Mesendoderm (in vitro differentiated cells): ENCODE measurements at regions not wholly inside any gene's neighbourhood (a gene's known extent, or its start where the extent isn't known, plus 50 kb on each side); places are given as distances from the start of the nearest gene placed in this dataset.

ENCODE experiments used
- DNase-seq: peaks from one replicate; pipeline ENCODE4 v3.0.0; 2013
- H2AK5ac ChIP-seq: 2 replicates; pipeline ENCODE4 v1.6.1; 2013; ENCODE audit warnings: low read length, inconsistent platforms
- H2BK120ac ChIP-seq: 2 replicates; pipeline ENCODE4 v1.6.1; 2013; ENCODE audit warnings: low read depth, mild to moderate bottlenecking, low read length, moderate library complexity, mixed read lengths
- H2BK15ac ChIP-seq: replicated peaks from 2 replicates; pipeline ENCODE4 v1.6.1; 2013; ENCODE audit warnings: low read depth, mild to moderate bottlenecking, moderate library complexity
- H2BK5ac ChIP-seq: 2 replicates; pipeline ENCODE4 v1.6.1; 2013; ENCODE audit warnings: low read length, inconsistent platforms
- H3K18ac ChIP-seq: 2 replicates; pipeline ENCODE4 v1.6.1; 2013; ENCODE audit warnings: mild to moderate bottlenecking, low read length, mixed read lengths
- H3K23ac ChIP-seq: one replicate; pipeline ENCODE4 v1.6.1; 2013; ENCODE audit warnings: low read length
- H3K27ac ChIP-seq: 2 replicates; pipeline ENCODE4 v1.5.1; 2013; ENCODE audit warnings: low read depth, mild to moderate bottlenecking, inconsistent platforms, low read length, moderate library complexity
- H3K27me3 ChIP-seq: 2 replicates; pipeline ENCODE4 v1.6.1; 2013; ENCODE audit warnings: low read length, control low read depth, mild to moderate bottlenecking, inconsistent platforms; ENCODE audit not compliant: insufficient read depth, poor library complexity
- H3K36me3 ChIP-seq: 2 replicates; pipeline ENCODE4 v1.6.1; 2013; ENCODE audit warnings: low read length, inconsistent platforms; ENCODE audit not compliant: control insufficient read depth, insufficient read depth
- H3K4ac ChIP-seq: one replicate; pipeline ENCODE4 v1.6.1; 2013; ENCODE audit warnings: low read depth, mild to moderate bottlenecking, low read length, moderate library complexity
- H3K4me1 ChIP-seq: 2 replicates; pipeline ENCODE4 v1.6.1; 2013; ENCODE audit warnings: low read depth, low read length, inconsistent platforms; ENCODE audit not compliant: control insufficient read depth
- H3K4me2 ChIP-seq: 2 replicates; pipeline ENCODE4 v1.6.1; 2013; ENCODE audit warnings: low read length
- H3K4me3 ChIP-seq: 2 replicates; pipeline ENCODE4 v1.5.1; 2013; ENCODE audit warnings: mild to moderate bottlenecking, low read length
- H3K56ac ChIP-seq: one replicate; pipeline ENCODE4 v1.6.1; 2013; ENCODE audit warnings: low read length
- H3K79me1 ChIP-seq: 2 replicates; pipeline ENCODE4 v1.6.1; 2013; ENCODE audit warnings: low read length, inconsistent platforms
- H3K79me2 ChIP-seq: 2 replicates; pipeline ENCODE4 v1.6.1; 2013; ENCODE audit warnings: mild to moderate bottlenecking, low read length; ENCODE audit not compliant: control insufficient read depth, insufficient read depth
- H3K9ac ChIP-seq: 2 replicates; pipeline ENCODE4 v1.6.1; 2013; ENCODE audit warnings: low read length, inconsistent platforms
- H4K5ac ChIP-seq: one replicate; pipeline ENCODE4 v1.6.1; 2013; ENCODE audit warnings: low read length
- H4K8ac ChIP-seq: one replicate; pipeline ENCODE4 v1.6.1; 2013; ENCODE audit warnings: low read depth, mild to moderate bottlenecking, control low read depth, low read length, moderate library complexity
- WGBS: extraction: QIAGEN DNeasy Blood & Tissue Kit; methylation state at CpG from one replicate; pipeline ENCODE4 v1.1.7; 2013; ENCODE audit warnings: low lambda C conversion rate, missing lambda C conversion rate; ENCODE audit not compliant: insufficient coverage; ENCODE audit errors: extremely low coverage; 5-methylcytosine and 5-hydroxymethylcytosine counted together

DNA sequence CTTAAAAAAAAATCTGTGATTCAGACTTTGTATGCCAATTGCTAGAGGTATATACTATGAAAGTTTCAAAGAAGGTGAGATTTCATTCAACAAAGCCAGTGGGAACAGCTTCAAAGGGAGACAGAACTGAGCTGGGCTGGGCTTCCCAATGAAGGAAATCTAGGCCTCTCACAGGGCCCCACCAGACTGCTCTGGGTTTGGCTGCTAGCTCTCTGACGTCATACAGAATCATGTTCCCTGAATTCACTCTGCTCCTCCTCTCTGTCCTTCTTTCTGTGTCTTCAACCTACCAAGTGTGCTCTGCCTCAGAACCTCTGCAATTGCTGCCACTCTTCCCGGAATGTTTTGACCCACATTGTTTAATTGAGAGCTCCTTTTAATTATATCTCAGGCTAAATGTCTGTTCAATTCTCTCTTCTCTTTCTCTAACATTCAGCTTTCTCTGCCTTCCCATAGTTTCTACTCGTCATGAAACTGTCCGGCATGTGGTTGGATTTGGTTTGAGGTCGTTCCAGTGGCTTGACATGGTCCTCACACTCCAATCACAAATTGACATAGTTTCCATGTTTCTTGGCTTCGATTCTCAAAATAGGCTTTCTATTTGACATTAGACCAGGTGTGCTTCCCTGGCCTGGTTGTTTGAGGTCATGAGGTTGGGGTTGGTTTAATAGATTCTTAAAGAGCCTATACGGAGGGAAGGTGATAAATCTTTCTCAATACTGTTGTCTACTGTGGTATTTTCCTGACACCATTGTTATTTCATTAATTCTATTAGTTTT lies 282.1 kb upstream of the EMCN start:
- Histone ChIP-seq H4K5ac (no peak overlapping the region), H3K79me2 (no peaks in the 10 kb centered on the region), H3K4me2 (no peak overlapping the region), H3K23ac (no peak overlapping the region), H3K56ac (no peak overlapping the region), H2BK120ac (no peak overlapping the region), H3K27me3 (no peaks in the 10 kb centered on the region), H3K4me1 (no peaks in the 10 kb centered on the region), H3K79me1 (no peaks in the 10 kb centered on the region), H4K8ac (no peak overlapping the region), H3K36me3 (no peaks in the 10 kb centered on the region), H2BK5ac (no peak overlapping the region), H2BK15ac (no peak overlapping the region), H3K9ac (no peak overlapping the region), H2AK5ac (no peak overlapping the region), H3K18ac (no peak overlapping the region), H3K27ac (no peak overlapping the region), H3K4me3 (no peak overlapping the region), H3K4ac (no peak overlapping the region)
- DNase-seq, result peak; percentile 8
- WGBS, result no CpG with 5 or more reads among the region's 7 CpGs

DNA sequence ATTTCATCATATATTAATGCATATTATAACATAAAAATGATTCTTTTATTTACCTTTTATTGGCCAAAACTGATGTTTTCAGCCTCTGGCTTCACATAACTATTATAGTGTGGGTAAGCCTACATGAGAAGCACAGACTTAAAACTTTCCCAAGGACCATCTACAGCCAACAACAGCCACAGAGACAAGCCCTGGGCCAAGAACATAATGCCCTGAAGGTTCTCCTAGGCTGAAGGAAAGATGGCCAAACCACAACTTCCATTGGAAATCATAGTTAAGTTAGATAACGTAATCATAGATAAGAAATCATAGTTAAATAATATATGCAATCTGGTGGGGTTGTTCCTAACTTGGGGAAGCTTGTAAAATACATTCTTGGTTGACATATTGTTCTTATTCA lies 280.0 kb upstream of the EMCN start:
- no peak overlapping the region for H3K56ac ChIP-seq
- no peaks in the 10 kb centered on the region for H3K36me3 ChIP-seq
- H3K23ac ChIP-seq, result no peak overlapping the region
- no peak overlapping the region for H3K4ac ChIP-seq
- H2AK5ac ChIP-seq, result no peak overlapping the region
- no peak overlapping the region for H3K4me2 ChIP-seq
- no peaks in the 10 kb centered on the region for H3K79me2 ChIP-seq
- no peak overlapping the region for H4K8ac ChIP-seq
- H2BK5ac ChIP-seq, result no peak overlapping the region
- no peak overlapping the region for H2BK15ac ChIP-seq
- H2BK120ac ChIP-seq, result no peak overlapping the region
- H3K9ac ChIP-seq, result no peak overlapping the region
- H4K5ac ChIP-seq, result no peak overlapping the region
- H3K4me3 ChIP-seq, result no peak overlapping the region
- no peak overlapping the region for H3K18ac ChIP-seq
- no peak for DNase-seq
- WGBS, result no CpG with 5 or more reads among the region's 1 CpG
- H3K27ac ChIP-seq, result no peak overlapping the region
- H3K4me1 ChIP-seq, result no peaks in the 10 kb centered on the region
- H3K79me1 ChIP-seq, result no peaks in the 10 kb centered on the region
- no peaks in the 10 kb centered on the region for H3K27me3 ChIP-seq

DNA sequence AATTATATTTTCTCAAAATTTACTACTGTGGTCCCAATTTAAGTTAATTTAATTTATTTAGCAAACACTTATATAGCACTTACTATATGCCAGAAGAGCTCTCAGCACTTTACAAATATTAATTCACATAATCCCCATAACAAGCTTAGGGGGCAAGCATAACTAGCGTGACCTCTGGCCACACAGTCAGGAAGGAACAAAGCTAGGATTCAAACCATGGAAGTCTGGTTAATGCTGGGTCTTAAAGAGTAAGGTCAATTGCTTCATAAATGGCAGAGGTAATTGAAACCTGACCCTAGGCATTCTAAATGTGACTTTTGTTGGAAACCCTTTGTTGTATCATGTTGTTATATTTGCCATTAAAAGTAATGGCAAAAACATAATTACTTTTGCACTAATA lies 279.5 kb upstream of the EMCN start:
- H3K23ac ChIP-seq, result no peak overlapping the region
- H3K79me2 ChIP-seq, result no peaks in the 10 kb centered on the region
- H3K4me1 ChIP-seq, result no peaks in the 10 kb centered on the region
- no peak overlapping the region for H2BK5ac ChIP-seq
- WGBS, result no CpG with 5 or more reads among the region's 1 CpG
- no peaks in the 10 kb centered on the region for H3K27me3 ChIP-seq
- no peak overlapping the region for H4K8ac ChIP-seq
- H3K36me3 ChIP-seq, result no peaks in the 10 kb centered on the region
- H3K4me3 ChIP-seq, result no peak overlapping the region
- H3K9ac ChIP-seq, result no peak overlapping the region
- H3K79me1 ChIP-seq, result no peaks in the 10 kb centered on the region
- no peak overlapping the region for H2BK15ac ChIP-seq
- no peak overlapping the region for H3K27ac ChIP-seq
- no peak overlapping the region for H2AK5ac ChIP-seq
- no peak for DNase-seq
- no peak overlapping the region for H3K4me2 ChIP-seq
- H3K56ac ChIP-seq, result no peak overlapping the region
- no peak overlapping the region for H4K5ac ChIP-seq
- H3K4ac ChIP-seq, result no peak overlapping the region
- H3K18ac ChIP-seq, result no peak overlapping the region
- H2BK120ac ChIP-seq, result no peak overlapping the region

DNA sequence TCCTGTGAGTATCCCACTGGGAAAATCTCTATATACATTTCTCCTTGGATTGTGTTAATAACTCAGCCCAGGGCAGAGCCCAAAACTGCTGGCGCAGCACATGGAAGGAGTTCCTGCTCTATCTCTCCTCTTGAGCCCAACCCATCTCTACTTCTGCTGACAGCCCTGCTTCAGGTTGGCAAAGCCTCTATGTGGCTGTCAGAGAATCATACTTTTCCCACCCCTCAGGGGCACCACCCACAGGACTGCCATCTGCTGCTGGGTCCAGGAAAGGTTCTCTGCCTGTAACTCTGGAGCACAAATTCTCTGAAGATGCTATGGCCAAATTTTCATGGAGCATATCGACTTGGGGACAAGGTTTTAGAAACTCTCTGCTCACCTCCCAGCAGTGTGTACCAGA lies 278.5 kb upstream of the EMCN start:
- H2BK5ac ChIP-seq, result no peak overlapping the region
- no CpG with 5 or more reads among the region's 2 CpGs for WGBS

DNA sequence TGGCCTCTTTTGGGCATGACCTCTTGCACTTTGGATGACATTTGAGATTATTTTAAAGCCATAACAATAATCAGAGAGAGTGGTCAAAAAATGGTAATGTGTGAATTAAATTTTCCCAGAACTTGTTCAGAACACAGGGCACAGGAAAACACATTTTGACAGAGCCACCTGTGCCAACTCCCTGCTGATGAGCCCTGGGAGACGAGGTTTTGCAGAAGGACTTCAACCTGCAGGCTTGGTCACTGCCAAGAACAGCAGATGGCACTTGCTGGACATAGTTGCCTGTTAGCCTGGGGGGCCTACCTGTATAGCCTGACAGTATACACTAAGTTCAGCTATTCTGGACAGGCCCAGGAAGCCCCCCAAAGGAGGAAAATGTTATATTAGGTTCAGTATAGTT lies 277.8 kb upstream of the EMCN start:
- no peak overlapping the region for H3K27ac ChIP-seq
- no peak overlapping the region for H3K4me3 ChIP-seq
- H3K56ac ChIP-seq, result no peak overlapping the region
- no peak for DNase-seq
- no peak overlapping the region for H2AK5ac ChIP-seq
- H3K9ac ChIP-seq, result no peak overlapping the region
- no peak overlapping the region for H3K23ac ChIP-seq
- no peak overlapping the region for H2BK5ac ChIP-seq
- no peaks in the 10 kb centered on the region for H3K27me3 ChIP-seq
- H2BK120ac ChIP-seq, result no peak overlapping the region
- H3K79me2 ChIP-seq, result no peaks in the 10 kb centered on the region
- no CpG with 5 or more reads among the region's 1 CpG for WGBS
- H4K8ac ChIP-seq, result no peak overlapping the region
- H2BK15ac ChIP-seq, result no peak overlapping the region
- no peaks in the 10 kb centered on the region for H3K36me3 ChIP-seq
- H4K5ac ChIP-seq, result no peak overlapping the region
- no peak overlapping the region for H3K4me2 ChIP-seq
- H3K4ac ChIP-seq, result no peak overlapping the region
- H3K18ac ChIP-seq, result no peak overlapping the region
- H3K79me1 ChIP-seq, result no peaks in the 10 kb centered on the region
- no peaks in the 10 kb centered on the region for H3K4me1 ChIP-seq

More for the DNA sequence above, 278.5 kb upstream of the EMCN start:
- no peak overlapping the region for H3K4me2 ChIP-seq
- H3K23ac ChIP-seq, result no peak overlapping the region
- H3K18ac ChIP-seq, result no peak overlapping the region
- H3K56ac ChIP-seq, result no peak overlapping the region
- H2BK15ac ChIP-seq, result no peak overlapping the region
- H3K4me3 ChIP-seq, result no peak overlapping the region
- H4K8ac ChIP-seq, result no peak overlapping the region
- no peaks in the 10 kb centered on the region for H3K27me3 ChIP-seq
- no peak overlapping the region for H2AK5ac ChIP-seq
- no peak for DNase-seq
- no peak overlapping the region for H3K27ac ChIP-seq
- no peaks in the 10 kb centered on the region for H3K4me1 ChIP-seq
- H3K36me3 ChIP-seq, result no peaks in the 10 kb centered on the region
- no peaks in the 10 kb centered on the region for H3K79me2 ChIP-seq
- H4K5ac ChIP-seq, result no peak overlapping the region
- no peak overlapping the region for H3K4ac ChIP-seq
- no peaks in the 10 kb centered on the region for H3K79me1 ChIP-seq
- no peak overlapping the region for H2BK120ac ChIP-seq
- H3K9ac ChIP-seq, result no peak overlapping the region
